Effector memory CD8-positive, alpha-beta T cell (primary cell): ENCODE measurements at regions not wholly inside any gene's neighbourhood (a gene's known extent, or its start where the extent isn't known, plus 50 kb on each side); places are given as distances from the start of the nearest gene placed in this dataset.

ENCODE experiments used
- ATAC-seq: fragments of 150-1000 bp; cut with Tn5 transposase; replicated peaks from 2 replicates; pipeline ENCODE4 v1.10.0; 2021; ENCODE audit warnings: mild to moderate bottlenecking, moderate library complexity
- DNase-seq, 3 experiments: peaks; one replicate each; pipeline ENCODE4 v3.0.0; 2021
- H3K27ac Mint-ChIP-seq, 2 donors: one replicate each; pipeline ENCODE4 v1.8.0; 2022; ENCODE audit warnings: mild to moderate bottlenecking in 2 of 2, mixed read lengths in 2 of 2, moderate library complexity in 2 of 2
- H3K27me3 Mint-ChIP-seq, 2 donors: one replicate each; pipeline ENCODE4 v1.8.0; 2022; ENCODE audit warnings: mixed read lengths in 2 of 2
- H3K36me3 Mint-ChIP-seq: one replicate; pipeline ENCODE4 v1.8.0; 2022; ENCODE audit warnings: mild to moderate bottlenecking, moderate library complexity, mixed read lengths; ENCODE audit not compliant: insufficient read depth
- H3K4me1 Mint-ChIP-seq, 2 donors: one replicate each; pipeline ENCODE4 v1.8.0; 2022; ENCODE audit warnings: low read depth in 2 of 2, mixed read lengths in 2 of 2
- H3K4me3 Mint-ChIP-seq, 2 donors: one replicate each; pipeline ENCODE4 v1.8.0; 2022; ENCODE audit warnings: mild to moderate bottlenecking in 2 of 2, mixed read lengths in 2 of 2, moderate library complexity in 2 of 2
- H3K9me3 Mint-ChIP-seq, 2 donors: one replicate each; pipeline ENCODE4 v1.8.0; 2022; ENCODE audit warnings: mixed read lengths in 2 of 2

GRCh38 chr22:49112661-49113626, 714.7 kb downstream of the BRD1 start:
- H3K27ac Mint-ChIP-seq: no peak overlapping the region
- no peak overlapping the region for H3K4me3 Mint-ChIP-seq
- DNase-seq (no peak), ATAC-seq (no peak)
- H3K27me3 Mint-ChIP-seq: peaks cover 17 to 51% of the 10 kb centered on the region in 2 donors
- no peaks in the 10 kb centered on the region for H3K9me3 Mint-ChIP-seq
- H3K4me1 Mint-ChIP-seq: no peaks in the 10 kb centered on the region
- H3K36me3 Mint-ChIP-seq: no peaks in the 10 kb centered on the region

DNA sequence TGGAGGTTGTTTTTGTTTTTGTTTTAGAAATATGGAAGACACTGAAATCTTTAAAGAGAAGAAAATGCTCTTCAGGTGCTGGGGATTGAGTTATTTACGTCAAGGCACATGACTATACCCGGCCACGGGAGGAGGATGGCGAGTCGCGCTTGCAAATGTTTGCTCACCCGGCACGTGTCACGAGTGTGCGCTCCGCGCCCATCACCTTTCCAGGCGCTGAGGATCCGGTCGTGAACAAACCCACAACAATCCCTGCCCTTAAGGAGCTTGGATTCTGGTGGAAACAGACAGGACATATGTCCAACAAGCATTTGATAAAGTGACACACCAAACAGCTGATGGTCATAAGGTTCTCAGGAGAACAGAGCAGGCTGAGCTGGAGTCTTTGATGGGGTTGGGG, 715.5 kb downstream of the BRD1 start:
- Mint-ChIP-seq H3K9me3 (no peaks in the 10 kb centered on the region), H3K4me3 (no peak overlapping the region), H3K27me3 (peaks cover 25 to 59% of the 10 kb centered on the region in 2 donors), H3K27ac (no peak overlapping the region), H3K36me3 (no peaks in the 10 kb centered on the region), H3K4me1 (no peaks in the 10 kb centered on the region)
- ATAC-seq (no peak), DNase-seq (no peak)

- Mint-ChIP-seq H3K27me3 (peaks cover 27 to 63% of the 10 kb centered on the region in 2 donors), H3K4me1 (no peaks in the 10 kb centered on the region), H3K27ac (no peak overlapping the region), H3K9me3 (no peaks in the 10 kb centered on the region), H3K4me3 (no peak overlapping the region), H3K36me3 (no peaks in the 10 kb centered on the region)
- no peak for ATAC-seq
- DNase-seq: no peak
Observed at GRCh38 chr22:49111085-49111484, 716.6 kb downstream of the BRD1 start.

- Mint-ChIP-seq H3K27ac (no peak overlapping the region), H3K36me3 (no peaks in the 10 kb centered on the region)
- no peak for ATAC-seq
Observed at GRCh38 chr22:49108636-49109315, 718.9 kb downstream of the BRD1 start.

DNA sequence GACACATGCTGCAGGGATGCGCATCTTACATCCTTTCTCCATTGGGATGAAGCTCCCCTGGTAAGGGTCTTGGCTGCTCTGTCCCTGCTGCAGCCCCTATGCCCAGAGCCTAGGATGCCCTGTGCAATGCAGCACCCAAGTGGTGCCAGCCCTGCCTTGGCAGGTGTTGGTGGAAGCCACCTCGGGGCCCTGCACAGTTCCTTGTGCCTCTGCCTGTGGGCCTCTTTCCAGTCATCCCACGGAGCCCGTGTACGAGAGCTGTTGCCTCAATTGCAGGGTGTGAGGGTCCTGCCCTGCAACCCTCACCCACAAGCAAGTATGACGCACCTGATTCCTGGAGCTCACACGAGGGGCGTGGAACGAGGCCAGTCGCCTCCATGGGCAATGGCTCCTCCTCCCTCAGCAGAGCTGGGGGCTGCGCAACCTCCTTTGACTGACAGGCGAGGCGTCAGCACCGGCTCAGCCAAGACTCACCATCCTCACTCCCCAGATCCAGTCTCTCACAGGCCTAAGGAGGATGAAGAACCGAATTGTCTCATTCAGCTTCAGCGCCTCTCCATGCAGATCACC, 719.6 kb downstream of the BRD1 start:
- Mint-ChIP-seq H3K9me3 (no peaks in the 10 kb centered on the region), H3K4me1 (no peaks in the 10 kb centered on the region), H3K27me3 (peaks cover 37 to 72% of the 10 kb centered on the region in 2 donors), H3K4me3 (no peak overlapping the region), H3K27ac (no peak overlapping the region), H3K36me3 (no peaks in the 10 kb centered on the region)
- no peak for DNase-seq
- no peak for ATAC-seq

More at GRCh38 chr22:49108636-49109315, 718.9 kb downstream of the BRD1 start:
- Mint-ChIP-seq H3K4me1 (no peaks in the 10 kb centered on the region), H3K4me3 (no peak overlapping the region), H3K9me3 (no peaks in the 10 kb centered on the region), H3K27me3 (peaks cover 37 to 72% of the 10 kb centered on the region in 2 donors)
- no peak for DNase-seq

DNA sequence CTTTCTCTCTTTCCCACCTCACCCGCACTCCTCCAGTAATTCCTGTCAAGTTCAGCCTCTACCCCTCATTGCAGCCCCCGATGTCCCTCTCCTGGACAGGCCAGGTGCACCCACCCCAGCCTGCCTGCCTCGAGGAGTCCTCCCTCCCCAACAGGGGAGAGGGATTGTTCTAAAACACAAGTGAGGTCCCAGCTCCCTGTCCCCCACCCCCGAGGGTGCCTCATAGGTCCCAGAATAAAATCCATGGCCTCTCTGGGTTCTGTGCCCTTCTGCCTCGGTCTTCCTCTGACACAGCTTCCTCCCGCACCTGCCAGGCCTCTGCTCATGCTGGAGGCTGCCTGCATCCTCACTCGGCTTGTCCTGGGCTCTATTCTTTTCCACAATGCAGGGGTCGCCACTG, 720.1 kb downstream of the BRD1 start:
- Mint-ChIP-seq H3K4me3 (no peak overlapping the region), H3K9me3 (no peaks in the 10 kb centered on the region), H3K27me3 (peaks cover 37 to 73% of the 10 kb centered on the region in 2 donors), H3K27ac (no peak overlapping the region), H3K4me1 (no peaks in the 10 kb centered on the region), H3K36me3 (no peaks in the 10 kb centered on the region)
- ATAC-seq: no peak
- DNase-seq: no peak

- Mint-ChIP-seq H3K4me3 (no peak overlapping the region), H3K4me1 (no peaks in the 10 kb centered on the region), H3K27ac (no peak overlapping the region), H3K36me3 (no peaks in the 10 kb centered on the region), H3K9me3 (no peaks in the 10 kb centered on the region), H3K27me3 (peaks cover 32 to 71% of the 10 kb centered on the region in 2 donors)
- no peak for ATAC-seq
- DNase-seq: no peak
Observed at GRCh38 chr22:49106842-49107152, 720.9 kb downstream of the BRD1 start.

DNA sequence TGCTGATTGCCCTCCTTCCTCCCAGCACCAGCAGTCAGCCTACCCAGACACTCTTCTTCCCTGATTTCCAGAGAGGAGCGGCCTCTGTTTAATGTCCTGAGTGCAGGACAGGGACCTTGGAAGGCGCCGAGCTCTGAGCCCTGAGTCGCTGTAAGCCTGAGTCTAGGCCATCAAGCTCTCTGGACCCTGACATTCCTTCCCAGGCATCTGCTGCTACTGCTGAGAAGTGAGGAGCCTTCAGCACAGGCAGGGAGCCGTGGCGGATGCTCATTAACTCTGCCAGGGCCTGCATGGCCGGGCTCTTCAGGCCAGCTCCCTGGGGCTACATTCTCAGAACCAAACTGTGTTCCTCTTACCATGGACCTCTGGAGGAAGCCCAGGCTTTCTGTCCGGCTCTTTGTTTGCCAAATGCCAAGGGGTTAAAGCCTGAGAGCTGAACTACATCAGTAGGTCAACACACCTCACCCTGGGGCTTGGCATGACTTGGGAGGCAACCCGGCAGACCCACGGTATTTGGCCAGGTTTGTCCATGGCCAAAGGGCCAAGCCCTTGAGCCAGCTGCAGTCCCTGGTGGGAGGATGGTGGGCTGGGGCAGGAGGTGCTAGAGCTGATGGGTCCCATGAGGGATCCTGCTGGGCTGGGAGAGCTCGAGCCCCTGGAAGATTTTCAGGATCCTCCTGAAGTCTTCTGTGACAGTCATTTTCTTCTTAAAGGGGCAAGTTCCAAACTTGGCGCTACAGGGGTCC, 721.4 kb downstream of the BRD1 start:
- DNase-seq: no peak
- no peak overlapping the region for H3K4me3 Mint-ChIP-seq
- H3K27ac Mint-ChIP-seq: no peak overlapping the region
- no peaks in the 10 kb centered on the region for H3K9me3 Mint-ChIP-seq
- H3K4me1 Mint-ChIP-seq: no peaks in the 10 kb centered on the region
- ATAC-seq: no peak
- H3K36me3 Mint-ChIP-seq: no peaks in the 10 kb centered on the region
- peaks cover 32 to 76% of the 10 kb centered on the region in 2 donors for H3K27me3 Mint-ChIP-seq

DNA sequence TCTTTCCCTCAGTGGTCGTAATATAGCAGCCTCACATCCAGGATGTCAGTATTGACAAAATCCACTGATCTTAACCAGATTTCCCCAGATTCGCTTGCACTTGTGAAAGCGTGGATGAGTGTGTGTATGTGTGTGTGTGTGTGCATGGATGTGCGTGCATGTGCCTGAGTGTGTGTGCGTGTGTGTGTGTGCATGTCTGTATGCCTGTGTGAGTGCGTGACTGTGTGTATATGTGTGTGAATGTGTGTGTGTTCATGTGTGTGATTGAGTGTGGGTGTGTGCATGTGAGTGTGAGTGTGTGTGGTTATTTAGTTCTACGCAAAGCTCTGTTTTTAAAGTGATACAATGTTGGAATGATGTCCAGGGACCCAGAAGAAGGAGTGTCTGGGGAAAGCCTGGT, 723.2 kb downstream of the BRD1 start:
- H3K4me3 Mint-ChIP-seq: no peak overlapping the region

DNA sequence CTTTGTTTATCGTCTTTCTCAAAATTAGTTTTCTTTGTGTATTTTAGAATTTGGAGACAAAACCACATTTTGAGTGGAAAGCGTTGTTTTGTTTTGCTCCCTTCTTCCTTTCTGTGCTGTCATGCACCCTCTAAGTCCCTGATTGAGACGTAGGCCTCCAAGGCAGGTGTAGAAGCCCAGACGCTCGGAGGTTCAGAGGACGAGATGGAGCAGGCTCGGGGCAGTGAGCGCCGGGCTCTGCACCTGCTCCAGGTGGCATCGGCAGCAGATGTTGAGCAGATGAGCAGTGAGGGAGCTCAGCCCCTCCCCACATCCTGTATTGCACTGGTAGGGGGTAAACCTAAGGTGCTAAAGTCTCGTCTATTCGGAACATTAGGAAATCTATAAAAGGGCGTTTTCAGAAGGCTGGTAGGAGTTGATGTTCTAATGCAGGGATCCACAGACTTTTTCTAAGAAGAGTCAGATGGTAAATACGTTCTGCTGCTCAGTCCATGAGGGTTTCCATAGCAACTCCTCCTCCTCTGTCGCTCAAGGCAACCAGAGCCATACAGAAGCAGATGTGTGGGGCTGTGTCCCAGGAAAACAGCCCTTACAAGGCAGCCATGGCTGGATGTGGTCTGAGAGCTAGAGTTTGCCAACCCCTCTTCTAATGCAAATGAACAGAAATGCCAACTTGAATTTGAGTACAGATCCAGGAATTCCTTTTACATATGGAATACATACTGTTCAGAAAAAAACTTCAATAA, 724.2 kb downstream of the BRD1 start:
- H3K27me3 Mint-ChIP-seq: peaks cover 31 to 81% of the 10 kb centered on the region in 2 donors
- H3K36me3 Mint-ChIP-seq: no peaks in the 10 kb centered on the region
- DNase-seq: no peak
- H3K4me1 Mint-ChIP-seq: no peaks in the 10 kb centered on the region
- ATAC-seq: no peak
- H3K9me3 Mint-ChIP-seq: no peaks in the 10 kb centered on the region
- no peak overlapping the region for H3K4me3 Mint-ChIP-seq
- no peak overlapping the region for H3K27ac Mint-ChIP-seq

More for the DNA sequence above, 723.2 kb downstream of the BRD1 start:
- H3K27me3 Mint-ChIP-seq: peaks cover 37 to 88% of the 10 kb centered on the region in 2 donors
- ATAC-seq (no peak), DNase-seq (no peak)
- H3K9me3 Mint-ChIP-seq: no peaks in the 10 kb centered on the region
- no peaks in the 10 kb centered on the region for H3K36me3 Mint-ChIP-seq
- no peak overlapping the region for H3K27ac Mint-ChIP-seq
- no peaks in the 10 kb centered on the region for H3K4me1 Mint-ChIP-seq

- no peak for DNase-seq
- no peaks in the 10 kb centered on the region for H3K9me3 Mint-ChIP-seq
- no peak overlapping the region for H3K27ac Mint-ChIP-seq
- H3K4me1 Mint-ChIP-seq: no peaks in the 10 kb centered on the region
- peaks cover 20 to 70% of the 10 kb centered on the region in 2 donors for H3K27me3 Mint-ChIP-seq
- H3K4me3 Mint-ChIP-seq: no peak overlapping the region
- no peaks in the 10 kb centered on the region for H3K36me3 Mint-ChIP-seq
- ATAC-seq: no peak
Observed at GRCh38 chr22:49102367-49102766, 725.3 kb downstream of the BRD1 start.

GRCh38 chr22:49101873-49102272, 725.8 kb downstream of the BRD1 start:
- ATAC-seq (no peak), DNase-seq (no peak)
- no peak overlapping the region for H3K4me3 Mint-ChIP-seq
- H3K4me1 Mint-ChIP-seq: no peaks in the 10 kb centered on the region
- H3K27me3 Mint-ChIP-seq: peaks cover 16 to 65% of the 10 kb centered on the region in 2 donors
- no peaks in the 10 kb centered on the region for H3K9me3 Mint-ChIP-seq
- H3K36me3 Mint-ChIP-seq: no peaks in the 10 kb centered on the region
- H3K27ac Mint-ChIP-seq: no peak overlapping the region

DNA sequence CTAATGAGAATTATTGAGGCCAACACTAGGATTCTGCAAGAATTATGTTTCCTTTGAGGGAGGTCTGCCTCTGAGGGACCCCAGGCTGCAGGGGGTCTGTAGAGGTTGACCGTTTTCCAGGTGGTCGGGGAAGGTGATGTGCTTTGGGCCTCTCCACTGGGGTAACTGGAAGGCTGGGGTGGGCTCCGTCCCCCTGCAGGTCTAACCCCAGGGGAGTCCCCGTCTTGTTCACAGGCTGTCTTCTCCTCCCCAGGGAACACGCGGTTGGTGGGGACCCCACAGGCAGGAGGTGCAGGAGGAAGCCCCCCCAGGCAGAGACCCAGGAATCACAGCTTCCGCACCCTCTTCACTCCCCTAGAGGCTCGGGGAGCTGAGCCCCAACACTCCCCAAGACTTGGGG, 726.4 kb downstream of the BRD1 start:
- no peaks in the 10 kb centered on the region for H3K36me3 Mint-ChIP-seq
- H3K27me3 Mint-ChIP-seq: peaks cover 16 to 61% of the 10 kb centered on the region in 2 donors
- no peak for ATAC-seq
- H3K27ac Mint-ChIP-seq: no peak overlapping the region
- H3K9me3 Mint-ChIP-seq: no peaks in the 10 kb centered on the region
- DNase-seq: no peak
- H3K4me3 Mint-ChIP-seq: no peak overlapping the region
- H3K4me1 Mint-ChIP-seq: no peaks in the 10 kb centered on the region
